CD4-positive, alpha-beta T cell treated with Interferon alpha-2 for 1 hour (primary cell): ENCODE measurements at regions not wholly inside any gene's neighbourhood (a gene's known extent, or its start where the extent isn't known, plus 50 kb on each side); places are given as distances from the start of the nearest gene placed in this dataset.
"Not testable (repeated sequence)": the region's sequence is repeated elsewhere in the genome, so short reads cannot be mapped to it uniquely, and the experiment has no call there.

Experiments used
- DNase-seq, 2 donors: peaks; one replicate each; pipeline ENCODE4 v3.0.0-alpha.2; 2020 to 2022

DNA sequence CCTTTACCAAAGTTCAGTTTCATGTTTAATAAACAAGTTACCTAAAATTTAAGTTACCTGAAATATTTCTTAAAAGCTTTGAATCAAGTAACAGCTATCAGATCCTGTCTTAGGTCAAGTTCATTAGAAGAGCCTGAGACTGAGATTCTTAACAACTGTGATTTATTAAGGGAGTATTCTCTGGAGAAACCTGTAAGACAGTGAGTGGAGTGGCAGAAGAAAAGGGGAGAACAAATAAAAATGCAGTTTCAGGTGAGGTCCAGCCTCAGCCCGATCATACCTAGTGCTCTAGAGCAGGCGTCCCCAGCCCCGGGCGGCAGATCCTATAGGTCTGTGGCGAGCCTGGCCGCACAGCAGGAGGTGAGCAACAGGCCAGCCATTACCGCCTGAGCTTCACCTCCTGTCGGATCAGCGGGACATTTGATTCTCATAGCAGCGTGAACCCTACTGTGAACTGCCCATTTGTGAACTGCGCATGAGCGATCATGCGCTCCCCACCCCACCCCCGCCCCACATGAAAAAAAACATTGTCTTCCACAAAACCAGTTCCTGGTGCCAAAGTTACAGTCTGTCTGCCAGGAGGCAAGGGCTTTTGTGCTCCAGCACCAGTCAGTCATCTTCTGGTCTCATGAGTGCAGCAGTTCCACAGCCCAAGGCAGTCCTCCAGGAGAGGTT is 59.2 kb upstream of the ADGRB3 start:
- no peak for DNase-seq

DNA sequence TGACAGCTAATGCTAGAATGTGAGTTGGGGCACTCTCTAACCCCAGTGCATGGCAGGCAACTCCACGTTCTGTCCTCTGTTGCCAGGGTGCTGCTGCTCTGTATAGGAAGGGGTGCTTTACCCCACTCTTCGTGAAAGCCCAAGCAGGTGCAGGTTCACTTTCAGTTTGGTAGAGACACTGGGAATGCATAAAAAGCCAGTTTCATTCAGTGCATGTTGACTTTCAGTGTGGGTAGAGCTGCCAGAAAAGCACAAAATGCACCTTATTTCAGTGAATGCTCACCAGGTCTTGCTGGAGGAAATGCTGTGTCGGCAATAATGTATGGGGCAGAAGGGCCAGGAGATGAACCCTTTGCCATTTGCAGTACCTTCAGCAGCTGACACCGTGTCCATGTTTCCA is 62.1 kb upstream of the ADGRB3 start:
- DNase-seq, result no peak

DNA sequence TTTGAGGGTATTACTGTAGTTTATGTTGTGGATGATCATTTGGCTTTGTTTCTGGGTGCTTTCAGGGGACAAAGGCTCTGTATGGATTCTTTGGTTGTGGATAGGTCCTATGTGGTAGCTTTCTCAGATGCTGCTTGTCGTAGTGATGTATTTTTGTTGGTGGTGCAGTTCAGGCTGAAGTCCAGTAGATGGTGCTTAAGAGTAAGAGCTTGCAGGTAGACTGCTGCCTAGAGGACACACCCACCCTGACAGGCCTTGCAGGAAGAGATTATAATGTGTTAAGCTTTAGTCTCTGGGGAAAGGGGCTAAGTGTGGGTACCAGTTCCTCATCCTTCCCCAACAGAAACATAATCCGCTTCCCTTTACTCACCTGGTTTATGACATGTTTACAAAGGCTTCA is 62.6 kb upstream of the ADGRB3 start:
- no peak for DNase-seq

DNA sequence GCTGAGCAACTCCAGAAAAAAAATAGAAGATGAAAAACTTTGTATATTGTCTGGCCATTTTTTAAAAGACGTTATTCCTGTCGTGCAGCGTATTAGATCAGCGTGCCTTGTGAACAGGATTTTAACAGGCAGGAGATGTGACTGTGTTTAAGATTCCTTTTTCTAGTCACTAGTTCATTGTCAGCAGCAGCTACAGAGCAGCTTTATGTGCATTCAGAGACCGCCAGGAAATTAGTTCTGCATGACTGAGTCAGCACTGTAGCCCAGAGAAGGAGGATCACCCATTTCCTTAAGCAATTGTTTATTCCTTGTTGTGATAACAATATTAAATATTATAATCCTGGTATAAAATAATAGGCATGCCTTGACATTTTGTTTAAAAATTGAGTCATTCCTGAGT is 75.4 kb upstream of the ADGRB3 start:
- no peak for DNase-seq

DNA sequence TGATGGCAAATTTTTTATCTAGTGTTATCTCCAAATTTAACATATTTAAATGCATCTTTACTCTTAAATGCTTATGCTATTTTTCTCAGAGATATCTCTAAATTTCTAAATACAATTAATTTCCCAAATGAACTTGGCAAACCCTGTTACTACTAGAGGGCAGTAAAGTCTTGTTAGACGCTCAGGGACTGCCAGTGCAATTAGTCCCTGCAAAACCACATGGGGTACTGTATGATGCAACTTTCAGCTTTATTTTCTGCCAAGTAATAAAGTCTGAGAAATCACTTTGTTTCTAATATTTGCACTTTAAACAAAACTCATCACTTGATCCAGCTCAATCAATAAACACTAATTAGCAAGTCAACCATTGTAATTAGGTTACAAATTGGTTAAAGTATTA is 76.0 kb upstream of the ADGRB3 start:
- DNase-seq, result no peak

DNA sequence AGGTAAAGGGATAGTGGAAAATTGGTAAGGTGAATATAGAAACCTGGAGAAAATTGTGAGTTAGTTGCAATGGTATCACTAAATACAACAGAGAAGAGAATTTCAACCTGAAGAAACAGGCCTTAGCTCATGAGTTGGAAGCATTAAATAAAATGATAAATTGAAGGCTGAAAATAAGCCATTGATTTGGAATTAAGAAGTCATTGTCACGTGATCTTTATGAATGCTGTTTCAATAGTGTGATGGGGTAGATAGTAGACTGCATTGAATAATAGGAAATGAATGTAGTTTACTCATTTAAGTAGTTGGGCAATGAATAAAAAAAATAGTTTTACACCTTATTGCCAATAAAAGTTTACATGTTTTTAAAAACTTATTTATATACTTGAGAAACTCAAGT is 88.5 kb upstream of the ADGRB3 start:
- DNase-seq, result no peak

DNA sequence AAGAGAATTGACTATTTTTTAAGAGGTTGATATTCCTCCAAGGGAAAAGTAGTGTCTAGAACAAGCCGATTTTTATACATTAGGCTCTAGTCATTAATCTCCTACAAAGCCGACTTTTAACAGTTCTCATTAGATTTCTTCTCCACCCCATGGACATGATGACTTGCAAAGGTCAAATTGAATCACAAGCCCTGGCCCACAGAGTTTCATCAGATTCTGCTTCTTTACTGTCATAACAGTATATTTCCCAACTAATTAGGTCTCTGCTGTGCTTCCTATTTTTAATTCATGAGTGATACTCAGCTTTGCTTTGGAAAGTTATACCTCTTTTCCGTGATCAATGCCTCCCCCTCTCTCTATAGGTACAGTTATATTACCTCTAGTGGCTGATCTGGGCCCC is 90.6 kb upstream of the ADGRB3 start:
- no peak for DNase-seq

DNA sequence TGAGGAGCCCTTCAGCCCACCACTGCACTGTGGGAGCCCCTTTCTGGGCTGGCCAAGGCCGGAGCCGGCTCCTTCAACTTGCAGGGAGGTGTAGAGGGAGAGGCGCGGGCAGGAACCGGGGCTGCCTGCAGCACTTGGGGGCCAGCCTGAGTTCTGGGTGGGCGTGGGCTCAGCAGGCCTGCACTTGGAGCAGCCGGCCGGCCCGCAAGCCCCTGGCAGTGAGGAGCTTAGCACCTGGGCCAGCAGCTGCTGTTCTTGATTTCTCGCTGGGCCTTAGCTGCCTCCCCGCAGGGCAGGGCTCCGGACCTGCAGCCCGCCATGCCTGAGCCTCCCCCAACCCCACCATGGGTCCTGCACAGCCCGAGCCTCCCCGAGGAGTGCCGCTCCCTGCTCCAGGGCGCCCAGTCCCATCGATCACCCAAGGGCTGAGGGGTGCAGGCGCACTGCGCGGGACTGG is 101.7 kb upstream of the ADGRB3 start:
- DNase-seq, result no peak

DNA sequence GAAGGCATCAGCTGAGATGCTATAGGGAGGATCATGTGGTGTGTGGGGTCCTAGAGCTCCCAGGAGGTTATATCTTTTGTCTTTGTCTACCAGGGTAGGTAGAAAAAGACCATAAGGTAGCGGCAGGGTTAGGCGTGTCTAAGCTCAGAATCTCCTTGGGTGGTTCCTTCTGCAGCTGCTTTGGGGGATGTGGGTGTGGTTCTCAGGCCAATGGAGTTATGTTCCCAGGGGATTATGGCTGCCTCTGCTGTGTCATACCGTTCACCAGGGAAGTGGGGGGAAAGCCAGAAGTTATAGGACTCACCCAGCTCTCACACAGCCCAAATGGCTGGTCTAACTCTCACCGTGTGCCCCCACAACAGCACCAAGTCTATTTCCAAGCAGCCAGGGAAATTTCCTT is 107.4 kb upstream of the ADGRB3 start:
- DNase-seq, result no peak

DNA sequence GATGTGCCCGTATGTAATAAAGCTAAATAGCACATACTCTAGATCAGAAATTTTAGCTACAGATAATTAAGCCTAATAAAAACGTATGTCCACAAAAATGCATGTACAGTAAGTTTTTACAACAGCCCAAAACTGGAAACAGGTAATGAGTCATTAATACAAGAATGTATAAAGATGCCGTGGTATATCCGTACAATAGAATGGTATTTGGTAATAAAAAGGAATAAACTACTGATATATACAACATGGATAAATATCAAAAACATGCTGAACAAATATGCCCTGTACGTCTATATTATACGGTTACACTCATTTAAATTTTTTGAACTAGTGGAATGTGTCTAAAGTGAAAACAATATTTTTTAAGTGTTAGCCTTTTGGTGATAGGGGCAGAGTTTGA is 128.2 kb upstream of the ADGRB3 start:
- DNase-seq, result no peak

DNA sequence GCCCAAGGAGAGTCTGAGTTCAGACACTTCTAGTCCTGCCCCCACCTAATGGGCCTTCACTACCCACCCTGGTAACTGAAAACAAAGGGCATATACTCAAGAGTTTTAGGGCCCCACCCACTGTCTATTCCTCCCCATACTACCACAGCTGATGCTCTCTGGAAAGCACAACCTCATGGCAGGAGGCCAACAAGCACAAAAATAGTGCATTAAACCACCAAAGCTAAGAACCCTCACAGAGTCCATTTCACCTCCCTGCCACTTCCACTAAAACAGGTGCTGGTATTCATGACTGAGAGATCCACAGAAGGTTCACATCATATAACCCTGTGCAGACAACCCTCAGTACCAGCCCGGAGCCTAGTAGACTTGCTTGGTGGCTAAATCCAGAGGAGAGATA is 132.1 kb upstream of the ADGRB3 start:
- no peak for DNase-seq

DNA sequence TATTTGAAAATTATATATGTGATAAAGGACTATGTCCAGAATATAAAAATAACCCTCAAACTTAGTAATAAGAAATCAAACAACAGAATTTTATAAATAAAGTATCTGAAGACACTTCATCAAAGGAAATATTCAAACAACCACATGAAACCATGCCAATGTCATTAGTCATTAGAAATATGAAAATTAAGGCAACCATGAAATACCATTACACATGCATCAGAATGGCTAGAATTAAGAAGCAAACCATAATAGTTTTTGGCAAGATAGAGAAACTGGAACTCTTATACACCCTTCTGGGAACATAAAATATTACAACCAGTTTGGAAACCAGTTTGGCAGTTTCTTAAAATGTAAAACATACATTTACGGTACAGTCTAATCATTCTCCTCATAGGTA is 137.2 kb upstream of the ADGRB3 start:
- DNase-seq, result no peak

DNA sequence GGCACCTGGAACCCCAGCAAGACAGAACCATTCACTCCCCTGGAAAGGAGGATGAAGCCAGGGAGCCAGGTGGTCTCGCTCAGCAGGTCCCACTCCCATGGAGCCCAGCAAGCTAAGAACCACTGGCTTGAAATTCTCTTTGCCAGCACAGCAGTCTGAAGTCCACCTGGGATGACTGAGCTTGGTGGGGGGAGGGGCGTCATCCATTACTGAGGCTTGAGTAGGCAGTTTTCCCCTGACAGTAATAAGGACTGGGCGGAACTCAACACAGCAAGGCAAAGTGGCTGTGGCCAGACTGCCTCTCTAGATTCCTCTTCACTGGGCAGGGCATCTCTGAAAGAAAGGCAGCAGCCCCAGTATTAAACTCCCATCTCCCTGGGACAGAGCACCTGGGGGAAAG is 140.2 kb upstream of the ADGRB3 start:
- DNase-seq, result not testable (repeated sequence)

DNA sequence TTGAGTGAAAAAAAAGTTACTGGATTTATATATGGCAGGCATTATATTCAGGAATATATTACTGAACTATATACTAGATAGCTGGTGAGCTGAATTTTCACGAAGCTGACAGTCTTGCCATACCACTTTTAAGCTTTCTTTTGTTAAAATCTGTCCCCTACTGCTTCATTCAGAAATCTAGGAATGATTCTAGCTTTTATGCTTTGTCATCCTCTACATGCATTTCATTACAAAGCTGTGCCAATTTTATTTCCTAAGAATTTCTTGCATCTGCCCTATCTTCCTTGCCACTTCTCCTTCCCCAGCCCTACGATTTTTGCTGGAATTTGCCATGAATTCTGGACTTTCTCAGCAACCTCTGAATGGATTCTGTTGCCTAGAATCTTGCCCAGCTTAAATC is 158.5 kb upstream of the ADGRB3 start:
- DNase-seq, result no peak

DNA sequence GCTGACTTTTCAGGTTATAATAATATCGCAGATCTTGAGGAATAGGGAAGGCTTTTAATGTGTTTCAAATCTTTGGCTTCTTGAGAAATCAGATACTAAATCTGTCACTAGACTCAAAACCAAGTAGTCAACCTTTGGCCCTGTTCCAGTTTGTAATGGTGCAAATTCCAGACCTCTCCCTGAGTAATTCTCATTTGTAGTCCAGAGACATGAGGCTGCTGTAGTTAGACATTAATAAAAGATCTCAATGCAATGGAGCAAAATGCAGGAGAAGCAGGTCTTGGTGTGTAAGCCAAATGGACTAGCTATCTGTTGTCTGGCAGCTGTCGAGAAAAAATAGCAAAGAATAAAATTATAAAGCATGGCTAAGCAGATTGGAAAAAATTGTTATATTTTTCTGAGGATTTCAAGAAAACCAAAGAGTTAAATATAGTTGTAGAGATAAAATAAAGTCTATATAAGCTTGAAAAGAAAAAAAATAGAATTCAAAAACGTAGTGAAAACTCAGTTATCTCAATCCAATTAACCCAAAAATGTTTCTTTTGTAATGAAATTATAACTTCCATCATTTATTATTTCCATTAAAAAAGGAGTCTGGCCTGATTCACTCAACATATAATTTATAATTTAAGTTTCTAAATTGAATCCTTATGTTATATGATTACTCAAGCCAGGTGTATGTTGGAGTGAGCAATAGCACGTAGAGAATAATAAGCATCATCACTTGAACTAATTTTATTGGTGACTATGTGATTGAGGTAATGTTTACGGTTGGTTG is 161.5 kb upstream of the ADGRB3 start:
- no peak for DNase-seq

DNA sequence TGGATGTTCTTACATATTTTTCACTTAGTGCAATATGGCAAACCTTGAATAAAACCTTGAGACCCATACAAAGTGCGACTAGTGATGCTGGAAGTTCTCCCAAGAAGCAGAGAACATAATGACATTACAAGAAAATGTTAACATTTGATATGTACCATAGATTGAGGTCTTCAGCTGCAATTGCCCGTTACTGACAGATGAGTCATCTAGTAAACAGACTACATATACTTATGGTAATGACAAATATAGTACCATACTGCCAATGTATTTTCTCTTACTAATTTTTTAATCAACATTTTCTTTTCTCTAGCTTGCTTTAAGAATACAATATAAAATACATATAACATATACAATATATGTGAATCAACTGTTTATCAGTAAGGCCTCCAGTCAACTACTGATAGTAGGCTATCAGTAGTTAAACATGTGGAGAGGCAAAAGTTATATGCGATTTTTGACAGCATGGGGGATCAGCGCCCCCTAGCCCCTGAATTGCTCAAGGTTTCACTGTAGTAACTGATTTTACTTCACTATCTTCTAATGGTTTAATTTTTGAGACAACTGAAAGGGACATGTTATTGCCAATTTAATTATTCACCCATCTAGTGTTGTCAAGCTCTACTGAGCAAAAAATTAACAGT is 166.7 kb upstream of the ADGRB3 start:
- no peak for DNase-seq

DNA sequence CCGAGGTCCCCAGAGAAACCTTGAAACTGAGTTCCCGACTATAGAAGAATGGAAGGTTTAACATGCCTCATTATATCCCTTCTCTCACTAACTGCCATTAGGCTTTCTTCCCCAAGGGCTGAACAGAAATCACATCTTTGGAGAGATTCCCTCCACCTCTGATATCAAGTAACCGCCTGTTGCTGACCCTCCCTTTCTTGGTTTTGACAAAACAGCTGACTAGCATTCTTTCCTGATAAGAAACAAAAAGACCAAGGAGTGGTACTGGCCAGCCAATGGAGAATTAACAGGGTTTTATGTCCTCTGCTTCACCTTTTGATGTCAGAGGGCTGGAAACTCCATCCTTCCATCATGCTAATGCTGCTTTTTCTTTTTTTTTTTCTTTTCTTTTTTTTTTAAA is 176.6 kb upstream of the ADGRB3 start:
- no peak for DNase-seq

DNA sequence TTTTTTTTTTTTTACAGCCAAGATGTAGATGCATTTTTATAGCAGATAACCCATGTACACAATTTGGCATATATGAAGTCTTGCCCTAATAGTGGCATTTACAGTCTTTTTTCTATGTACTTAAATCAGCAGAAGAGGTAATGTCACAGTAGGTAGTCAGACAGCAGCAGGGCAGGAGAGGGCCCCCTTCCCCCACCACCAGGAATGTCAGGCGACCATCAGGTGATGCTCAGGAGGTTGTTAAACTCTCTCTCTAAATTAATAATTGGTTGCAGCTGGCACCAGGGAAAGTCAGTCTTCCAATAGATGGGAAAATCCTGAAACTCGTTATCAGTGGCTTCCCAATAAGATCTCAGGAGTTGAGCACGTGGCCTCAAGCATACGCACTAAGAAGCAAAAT is 188.0 kb upstream of the ADGRB3 start:
- DNase-seq, result no peak

DNA sequence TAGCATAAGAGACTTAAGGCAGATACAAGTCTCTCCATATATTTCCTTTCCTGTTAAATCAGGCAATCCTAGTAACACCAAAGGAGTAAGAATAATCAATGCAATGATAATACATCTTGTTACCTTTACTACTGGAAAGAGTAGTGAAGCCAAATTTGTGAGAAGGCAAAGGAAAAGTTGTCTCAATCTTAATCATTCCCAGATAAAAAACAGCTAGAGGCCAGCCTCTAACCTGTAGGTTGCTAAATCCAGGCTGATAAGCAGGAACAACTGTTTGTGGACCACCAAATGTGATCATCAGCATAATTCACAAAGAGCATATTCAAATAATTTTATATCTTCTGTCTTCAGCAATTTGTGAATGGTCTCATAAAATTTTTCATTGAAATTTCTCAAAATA is 189.2 kb upstream of the ADGRB3 start:
- no peak for DNase-seq

DNA sequence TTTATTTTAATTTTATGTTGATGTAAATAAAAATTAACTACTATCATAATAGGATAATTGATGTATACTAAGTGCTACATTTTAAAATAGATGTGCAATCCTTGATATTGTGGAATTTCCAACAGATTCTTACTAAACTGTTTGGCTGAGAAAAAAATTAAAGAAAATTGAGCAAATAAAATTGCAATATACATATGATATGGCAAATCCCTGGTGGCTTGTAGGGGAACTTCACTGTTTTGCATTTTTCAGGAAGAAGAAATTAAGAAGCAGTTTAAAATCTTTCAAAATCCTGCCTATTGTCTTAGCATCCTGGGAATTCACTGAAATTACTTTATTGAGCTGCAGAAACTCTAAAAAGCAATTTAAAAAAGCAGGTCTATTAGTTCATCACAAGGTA is 191.4 kb upstream of the ADGRB3 start:
- DNase-seq, result no peak

DNA sequence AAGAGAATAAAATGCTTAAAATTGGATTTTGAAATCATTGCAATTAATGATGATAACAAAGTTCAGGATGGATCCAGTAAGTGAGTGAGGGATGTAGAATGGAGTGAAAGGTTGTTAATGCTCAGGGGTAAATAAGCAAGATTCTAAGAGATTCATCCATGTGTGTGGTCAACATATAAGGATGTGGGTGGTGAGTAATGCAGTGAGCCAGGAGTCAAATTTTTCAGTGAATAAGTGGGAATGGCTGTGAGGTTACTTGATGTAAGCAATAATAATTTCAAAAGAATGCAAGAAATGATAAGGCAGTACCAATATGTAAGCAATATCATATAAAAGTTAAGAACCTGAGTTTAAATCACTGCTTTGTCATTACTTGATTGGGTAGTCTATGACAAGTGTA is 207.5 kb upstream of the ADGRB3 start:
- no peak for DNase-seq

DNA sequence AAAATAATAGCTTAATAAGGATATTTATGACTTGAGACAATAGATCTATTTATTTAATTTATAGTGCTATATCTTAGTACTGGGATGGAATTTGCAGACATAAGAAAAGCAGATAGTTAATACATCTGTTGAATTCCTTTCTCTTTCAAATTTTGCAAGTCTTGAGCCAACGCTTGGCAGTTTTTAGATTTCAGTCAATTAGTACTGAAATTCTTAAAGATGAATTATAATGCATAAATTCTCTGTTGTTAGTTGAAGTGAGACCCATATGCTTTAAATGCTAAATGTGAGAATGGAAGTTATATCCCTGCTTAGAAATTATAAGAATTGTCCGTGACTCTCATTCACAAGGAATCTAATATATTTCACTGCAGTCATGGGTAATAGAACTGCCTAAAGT is 225.1 kb upstream of the ADGRB3 start:
- DNase-seq, result no peak

DNA sequence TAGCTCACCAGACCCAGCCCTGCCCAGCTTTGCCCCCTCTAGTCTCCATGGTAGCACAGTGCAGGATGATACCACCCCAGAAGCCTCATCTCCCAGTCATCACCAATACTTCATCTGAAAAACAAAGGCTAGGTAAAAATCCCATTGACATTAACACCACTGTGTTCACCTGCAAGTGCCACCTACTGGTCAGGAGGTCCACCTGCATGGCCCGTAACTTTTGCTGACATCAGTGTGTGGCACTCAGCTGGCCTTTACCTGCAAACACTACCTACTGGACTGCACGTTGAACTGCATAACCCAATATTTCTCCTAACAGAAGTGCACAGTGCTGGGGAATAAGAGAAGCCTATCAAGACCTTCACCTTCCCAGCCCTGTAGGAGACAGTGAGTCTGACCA is 234.7 kb upstream of the ADGRB3 start:
- no peak for DNase-seq

DNA sequence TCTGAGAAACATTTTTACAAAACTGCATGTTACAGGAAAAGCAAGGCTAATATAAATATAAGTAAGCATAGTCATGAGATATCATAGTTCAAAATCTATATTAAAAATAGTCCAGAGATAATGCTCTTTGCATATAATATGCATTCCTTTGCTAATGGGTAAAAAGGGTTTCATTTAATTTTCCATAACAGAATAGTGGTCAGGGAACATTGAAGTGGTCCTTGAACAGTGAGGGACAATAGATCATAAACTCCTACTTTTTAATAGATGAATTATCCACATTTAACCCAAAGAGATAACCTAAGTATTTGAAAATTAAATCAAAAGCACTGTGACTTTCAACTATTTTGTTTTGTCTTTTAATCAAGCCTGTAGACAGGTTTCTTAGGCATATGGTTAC is 243.1 kb upstream of the ADGRB3 start:
- no peak for DNase-seq
